ENCODE measurements at regions not wholly inside any gene's neighbourhood (a gene's known extent, or its start where the extent isn't known, plus 50 kb on each side); places are given as distances from the start of the nearest gene placed in this dataset.

- TF ChIP-seq CTCF (IDR thresholded peaks at IDR 0.05) (no peak), POLR2AphosphoS5 (IDR thresholded peaks at IDR 0.05) (no peak)
Observed at GRCh38 chr10:47098238-47098637, 187.0 kb downstream of the PTPN20 start.

Data from sigmoid colon (tissue), 4 donors.